Trophoblast cell (in vitro differentiated cells and primary cell): ENCODE measurements at regions not wholly inside any gene's neighbourhood (a gene's known extent, or its start where the extent isn't known, plus 50 kb on each side); places are given as distances from the start of the nearest gene placed in this dataset.
A peak's percentile ranks its signal among the peaks of the same experiment; 100 is the strongest.

Source experiments
- DNase-seq, 2 donors: peaks; one replicate each; pipeline ENCODE4 v3.0.0-alpha.2; 2016
- H2AFZ ChIP-seq: 2 replicates; pipeline ENCODE4 v1.6.1; 2013; ENCODE audit warnings: low read length, moderate library complexity, mild to moderate bottlenecking; ENCODE audit not compliant: insufficient read depth, poor library complexity
- H2AK5ac ChIP-seq: 2 replicates; pipeline ENCODE4 v1.6.1; 2013; ENCODE audit warnings: mild to moderate bottlenecking, low read length
- H2BK120ac ChIP-seq: 2 replicates; pipeline ENCODE4 v1.6.1; 2013; ENCODE audit warnings: low read length, mild to moderate bottlenecking, moderate library complexity; ENCODE audit not compliant: insufficient read depth, poor library complexity
- H2BK12ac ChIP-seq: 2 replicates; pipeline ENCODE4 v1.6.1; 2013; ENCODE audit warnings: mild to moderate bottlenecking, low read length, moderate library complexity
- H2BK5ac ChIP-seq: 2 replicates; pipeline ENCODE4 v1.6.1; 2013; ENCODE audit warnings: low read length, low read depth, moderate library complexity, mild to moderate bottlenecking; ENCODE audit not compliant: poor library complexity
- H3K14ac ChIP-seq: 2 replicates; pipeline ENCODE4 v1.6.1; 2013; ENCODE audit warnings: mild to moderate bottlenecking, low read length
- H3K18ac ChIP-seq: 2 replicates; pipeline ENCODE4 v1.6.1; 2013; ENCODE audit warnings: mild to moderate bottlenecking, low read length
- H3K23ac ChIP-seq: 2 replicates; pipeline ENCODE4 v1.6.1; 2013; ENCODE audit warnings: low read length
- H3K27ac ChIP-seq: 2 replicates; pipeline ENCODE4 v1.5.1; 2013; ENCODE audit warnings: low read depth, mild to moderate bottlenecking, inconsistent platforms, low read length, moderate library complexity
- H3K27me3 ChIP-seq: 2 replicates; pipeline ENCODE4 v1.6.1; 2013; ENCODE audit warnings: inconsistent platforms, mild to moderate bottlenecking, low read length, moderate library complexity; ENCODE audit not compliant: insufficient read depth
- H3K36me3 ChIP-seq, 2 experiments: 1 replicate in 1 of 2; 2 replicates in 1 of 2; pipeline ENCODE4 v1.6.1; 2013; ENCODE audit warnings: low read length in 2 of 2, mild to moderate bottlenecking in 2 of 2, moderate library complexity in 1 of 2; ENCODE audit not compliant: insufficient read depth in 2 of 2, control insufficient read depth in 1 of 2
- H3K4ac ChIP-seq: 2 replicates; pipeline ENCODE4 v1.6.1; 2013; ENCODE audit warnings: low read depth, mild to moderate bottlenecking, low read length, moderate library complexity
- H3K4me1 ChIP-seq, 2 experiments: 1 replicate in 1 of 2; 2 replicates in 1 of 2; pipeline ENCODE4 v1.6.1; 2013; ENCODE audit warnings: low read length in 2 of 2, mild to moderate bottlenecking in 2 of 2, moderate library complexity in 1 of 2; ENCODE audit not compliant: insufficient read depth in 2 of 2, control insufficient read depth in 1 of 2
- H3K4me2 ChIP-seq: 2 replicates; pipeline ENCODE4 v1.6.1; 2013; ENCODE audit warnings: inconsistent platforms, mild to moderate bottlenecking, low read length, moderate library complexity
- H3K4me3 ChIP-seq: 2 replicates; pipeline ENCODE4 v1.5.1; 2013; ENCODE audit warnings: mild to moderate bottlenecking, low read depth, low read length, inconsistent platforms
- H3K79me1 ChIP-seq: one replicate; pipeline ENCODE4 v1.6.1; 2013; ENCODE audit warnings: low read length
- H3K79me2 ChIP-seq: 2 replicates; pipeline ENCODE4 v1.6.1; 2013; ENCODE audit warnings: low read length, mild to moderate bottlenecking; ENCODE audit not compliant: control insufficient read depth, insufficient read depth, poor library complexity
- H3K9ac ChIP-seq: 2 replicates; pipeline ENCODE4 v1.6.1; 2013; ENCODE audit warnings: mild to moderate bottlenecking, low read length
- H3K9me3 ChIP-seq: 2 replicates; pipeline ENCODE4 v1.6.1; 2013; ENCODE audit warnings: low read depth, mild to moderate bottlenecking, control low read depth, inconsistent platforms, low read length; ENCODE audit not compliant: insufficient read depth
- H4K12ac ChIP-seq: 2 replicates; pipeline ENCODE4 v1.6.1; 2013; ENCODE audit warnings: low read depth, mild to moderate bottlenecking, low read length, moderate library complexity
- H4K8ac ChIP-seq: 2 replicates; pipeline ENCODE4 v1.6.1; 2013; ENCODE audit warnings: low read depth, mild to moderate bottlenecking, low read length, moderate library complexity
- H4K91ac ChIP-seq: one replicate; pipeline ENCODE4 v1.6.1; 2013; ENCODE audit warnings: low read depth, mild to moderate bottlenecking, low read length, moderate library complexity
- WGBS: extraction: QIAGEN DNeasy Blood & Tissue Kit; methylation state at CpG from one replicate; pipeline ENCODE4 v1.1.7; 2013; ENCODE audit warnings: missing lambda C conversion rate; ENCODE audit not compliant: insufficient read length, insufficient coverage; ENCODE audit errors: extremely low coverage; 5-methylcytosine and 5-hydroxymethylcytosine counted together

GRCh38 chr5:120910629-120911028 is 446.5 kb downstream of the PRR16 start:
- no peak overlapping the region for H4K12ac ChIP-seq
- no peak overlapping the region for H3K4ac ChIP-seq
- no peak overlapping the region for H4K91ac ChIP-seq
- no peaks in the 10 kb centered on the region for H3K79me2 ChIP-seq
- H2BK120ac ChIP-seq, result no peak overlapping the region
- H2AK5ac ChIP-seq, result no peak overlapping the region
- DNase-seq, result no peak
- no peak overlapping the region for H3K14ac ChIP-seq
- H3K79me1 ChIP-seq, result no peaks in the 10 kb centered on the region
- H2AFZ ChIP-seq, result no peak overlapping the region
- no peak overlapping the region for H4K8ac ChIP-seq
- H3K23ac ChIP-seq, result no peak overlapping the region
- no peak overlapping the region for H3K18ac ChIP-seq
- no CpG with 5 or more reads among the region's 1 CpG for WGBS
- H3K4me3 ChIP-seq, result no peak overlapping the region
- no peak overlapping the region for H3K9ac ChIP-seq
- H3K27ac ChIP-seq, result no peak overlapping the region
- no peak overlapping the region for H2BK5ac ChIP-seq
- H3K36me3 ChIP-seq, result no peaks in the 10 kb centered on the region
- no peak overlapping the region for H3K4me2 ChIP-seq
- no peaks in the 10 kb centered on the region for H3K4me1 ChIP-seq
- no peaks in the 10 kb centered on the region for H3K9me3 ChIP-seq
- no peaks in the 10 kb centered on the region for H3K27me3 ChIP-seq
- H2BK12ac ChIP-seq, result no peak overlapping the region

- DNase-seq, result no peak
- Histone ChIP-seq H3K27me3 (no peaks in the 10 kb centered on the region), H3K36me3 (no peaks in the 10 kb centered on the region), H3K9ac (no peak overlapping the region), H3K79me1 (no peaks in the 10 kb centered on the region), H4K12ac (no peak overlapping the region), H3K4me2 (no peak overlapping the region), H3K18ac (no peak overlapping the region), H2BK5ac (no peak overlapping the region), H3K14ac (no peak overlapping the region), H4K8ac (no peak overlapping the region), H2AK5ac (no peak overlapping the region), H2AFZ (no peak overlapping the region), H3K27ac (no peak overlapping the region), H2BK120ac (no peak overlapping the region), H2BK12ac (no peak overlapping the region), H3K4me3 (no peak overlapping the region), H3K4me1 (no peaks in the 10 kb centered on the region), H3K4ac (no peak overlapping the region), H3K23ac (no peak overlapping the region), H4K91ac (no peak overlapping the region), H3K9me3 (no peaks in the 10 kb centered on the region), H3K79me2 (no peaks in the 10 kb centered on the region)
- WGBS, result no CpG with 5 or more reads among the region's 2 CpGs
Observed at GRCh38 chr5:120913396-120913795, 449.3 kb downstream of the PRR16 start.

- Histone ChIP-seq H3K79me2 (no peaks in the 10 kb centered on the region), H4K8ac (no peak overlapping the region), H3K23ac (no peak overlapping the region), H3K27me3 (no peaks in the 10 kb centered on the region), H4K12ac (no peak overlapping the region), H3K27ac (no peak overlapping the region), H3K14ac (no peak overlapping the region), H3K4me2 (no peak overlapping the region), H4K91ac (no peak overlapping the region), H3K4ac (no peak overlapping the region), H3K18ac (no peak overlapping the region), H3K9ac (no peak overlapping the region), H2BK120ac (no peak overlapping the region), H2AK5ac (no peak overlapping the region), H3K9me3 (no peaks in the 10 kb centered on the region), H3K4me1 (no peaks in the 10 kb centered on the region), H3K36me3 (no peaks in the 10 kb centered on the region), H3K79me1 (no peaks in the 10 kb centered on the region), H2BK5ac (no peak overlapping the region), H3K4me3 (no peak overlapping the region), H2AFZ (no peak overlapping the region), H2BK12ac (no peak overlapping the region)
- no CpG with 5 or more reads among the region's 1 CpG for WGBS
- DNase-seq, result no peak
Observed at GRCh38 chr5:120917214-120917758, 453.2 kb downstream of the PRR16 start.

GRCh38 chr5:120919017-120919416 is 454.9 kb downstream of the PRR16 start:
- Histone ChIP-seq H2AFZ (no peak overlapping the region), H3K79me1 (no peaks in the 10 kb centered on the region), H3K79me2 (no peaks in the 10 kb centered on the region), H2AK5ac (no peak overlapping the region), H2BK120ac (no peak overlapping the region), H3K23ac (no peak overlapping the region), H3K14ac (no peak overlapping the region), H3K36me3 (no peaks in the 10 kb centered on the region), H2BK5ac (no peak overlapping the region), H3K4me3 (no peak overlapping the region), H2BK12ac (no peak overlapping the region), H3K27me3 (no peaks in the 10 kb centered on the region), H3K4me1 (no peaks in the 10 kb centered on the region), H4K8ac (no peak overlapping the region), H3K27ac (no peak overlapping the region), H4K91ac (no peak overlapping the region), H3K9ac (no peak overlapping the region), H3K18ac (no peak overlapping the region), H3K4ac (no peak overlapping the region), H4K12ac (no peak overlapping the region), H3K9me3 (no peaks in the 10 kb centered on the region), H3K4me2 (no peak overlapping the region)
- no CpG with 5 or more reads among the region's 2 CpGs for WGBS
- peak in 1 of 2 donors; percentile 13 for DNase-seq
